Lower leg skin (tissue), 3 donors: ENCODE measurements at regions not wholly inside any gene's neighbourhood (a gene's known extent, or its start where the extent isn't known, plus 50 kb on each side); places are given as distances from the start of the nearest gene placed in this dataset.
"Not testable (repeated sequence)": the region's sequence is repeated elsewhere in the genome, so short reads cannot be mapped to it uniquely, and the experiment has no call there.

Experiments used
- POLR2A ChIP-seq, 2 donors: fragments of 450-650 bp; IDR thresholded peaks; one replicate each; pipeline ENCODE4 v1.6.1; 2016 to 2017; ENCODE audit warnings: antibody characterized with exemption in 2 of 2, mild to moderate bottlenecking in 1 of 2, moderate library complexity in 1 of 2
- TF ChIP-seq, protein P1 (sequence below), 3 donors: fragments of 450-650 bp; IDR thresholded peaks; one replicate each; pipeline ENCODE4 v1.5.1; 2016; ENCODE audit warnings: antibody characterized with exemption in 3 of 3, mild to moderate bottlenecking in 3 of 3, moderate library complexity in 2 of 3

DNA sequence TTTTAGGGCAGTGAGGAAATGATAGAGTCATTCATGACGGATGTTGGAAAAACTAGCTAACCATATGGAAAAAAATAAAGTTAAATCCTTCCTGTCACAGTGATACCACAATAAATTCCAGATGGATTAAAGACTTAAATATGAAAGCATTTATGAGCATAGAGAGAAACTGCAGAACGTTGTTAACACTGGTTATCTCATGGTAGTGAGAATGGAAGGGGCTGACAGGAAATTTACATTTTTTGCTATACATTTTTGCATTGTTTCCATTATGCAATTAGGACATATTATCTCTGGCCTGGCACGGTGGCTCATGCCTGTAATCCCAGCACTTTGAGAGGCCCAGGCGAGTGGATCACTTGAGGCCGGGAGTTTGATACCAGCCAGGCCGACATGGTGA lies 130.5 kb upstream of the VOPP1 start:
- TF ChIP-seq, protein P1, sequence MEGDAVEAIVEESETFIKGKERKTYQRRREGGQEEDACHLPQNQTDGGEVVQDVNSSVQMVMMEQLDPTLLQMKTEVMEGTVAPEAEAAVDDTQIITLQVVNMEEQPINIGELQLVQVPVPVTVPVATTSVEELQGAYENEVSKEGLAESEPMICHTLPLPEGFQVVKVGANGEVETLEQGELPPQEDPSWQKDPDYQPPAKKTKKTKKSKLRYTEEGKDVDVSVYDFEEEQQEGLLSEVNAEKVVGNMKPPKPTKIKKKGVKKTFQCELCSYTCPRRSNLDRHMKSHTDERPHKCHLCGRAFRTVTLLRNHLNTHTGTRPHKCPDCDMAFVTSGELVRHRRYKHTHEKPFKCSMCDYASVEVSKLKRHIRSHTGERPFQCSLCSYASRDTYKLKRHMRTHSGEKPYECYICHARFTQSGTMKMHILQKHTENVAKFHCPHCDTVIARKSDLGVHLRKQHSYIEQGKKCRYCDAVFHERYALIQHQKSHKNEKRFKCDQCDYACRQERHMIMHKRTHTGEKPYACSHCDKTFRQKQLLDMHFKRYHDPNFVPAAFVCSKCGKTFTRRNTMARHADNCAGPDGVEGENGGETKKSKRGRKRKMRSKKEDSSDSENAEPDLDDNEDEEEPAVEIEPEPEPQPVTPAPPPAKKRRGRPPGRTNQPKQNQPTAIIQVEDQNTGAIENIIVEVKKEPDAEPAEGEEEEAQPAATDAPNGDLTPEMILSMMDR (IDR thresholded peaks at IDR 0.05) = not testable (repeated sequence)
- TF ChIP-seq POLR2A (IDR thresholded peaks at IDR 0.05) = not testable (repeated sequence)
